Parathyroid adenoma (tissue), 2 donors: ENCODE measurements at regions not wholly inside any gene's neighbourhood (a gene's known extent, or its start where the extent isn't known, plus 50 kb on each side); places are given as distances from the start of the nearest gene placed in this dataset.

Source experiments
- H2AFZ ChIP-seq: fragments of 300-600 bp; sonication (generic); one replicate; pipeline ENCODE4 v1.7.0; 2017; ENCODE audit warnings: antibody characterized with exemption, mild to moderate bottlenecking
- H3K27ac ChIP-seq: fragments of 300-600 bp; sonication (generic); one replicate; pipeline ENCODE4 v1.7.0; 2017
- H3K27me3 ChIP-seq: fragments of 300-600 bp; sonication (generic); one replicate; pipeline ENCODE4 v1.7.0; 2017; ENCODE audit warnings: low read length; ENCODE audit not compliant: control insufficient read depth, insufficient read depth
- H3K36me3 ChIP-seq: fragments of 300-600 bp; sonication (generic); one replicate; pipeline ENCODE4 v1.7.0; 2017; ENCODE audit warnings: low read length; ENCODE audit not compliant: control insufficient read depth, insufficient read depth
- H3K4me1 ChIP-seq: fragments of 300-600 bp; sonication (generic); one replicate; pipeline ENCODE4 v1.7.0; 2017; ENCODE audit warnings: control low read depth
- H3K4me2 ChIP-seq: fragments of 300-600 bp; sonication (generic); one replicate; pipeline ENCODE4 v1.7.0; 2017; ENCODE audit warnings: low read length
- H3K4me3 ChIP-seq: fragments of 300-600 bp; sonication (generic); one replicate; pipeline ENCODE4 v1.7.0; 2017; ENCODE audit warnings: low read depth, low read length
- H3K79me2 ChIP-seq: fragments of 300-600 bp; sonication (generic); one replicate; pipeline ENCODE4 v1.7.0; 2017; ENCODE audit warnings: control low read depth
- H3K9ac ChIP-seq: fragments of 300-600 bp; sonication (generic); one replicate; pipeline ENCODE4 v1.7.0; 2017; ENCODE audit warnings: mild to moderate bottlenecking
- H3K9me3 ChIP-seq: fragments of 300-600 bp; sonication (generic); one replicate; pipeline ENCODE4 v1.7.0; 2017; ENCODE audit warnings: low read length; ENCODE audit not compliant: control insufficient read depth
- TF ChIP-seq, protein P1 (sequence below): fragments of 300-600 bp; sonication (generic); IDR thresholded peaks from one replicate; pipeline ENCODE4 v1.7.0; 2017; ENCODE audit warnings: antibody characterized with exemption, mild to moderate bottlenecking
- donor health status: primary hyperparathyroidism.

DNA sequence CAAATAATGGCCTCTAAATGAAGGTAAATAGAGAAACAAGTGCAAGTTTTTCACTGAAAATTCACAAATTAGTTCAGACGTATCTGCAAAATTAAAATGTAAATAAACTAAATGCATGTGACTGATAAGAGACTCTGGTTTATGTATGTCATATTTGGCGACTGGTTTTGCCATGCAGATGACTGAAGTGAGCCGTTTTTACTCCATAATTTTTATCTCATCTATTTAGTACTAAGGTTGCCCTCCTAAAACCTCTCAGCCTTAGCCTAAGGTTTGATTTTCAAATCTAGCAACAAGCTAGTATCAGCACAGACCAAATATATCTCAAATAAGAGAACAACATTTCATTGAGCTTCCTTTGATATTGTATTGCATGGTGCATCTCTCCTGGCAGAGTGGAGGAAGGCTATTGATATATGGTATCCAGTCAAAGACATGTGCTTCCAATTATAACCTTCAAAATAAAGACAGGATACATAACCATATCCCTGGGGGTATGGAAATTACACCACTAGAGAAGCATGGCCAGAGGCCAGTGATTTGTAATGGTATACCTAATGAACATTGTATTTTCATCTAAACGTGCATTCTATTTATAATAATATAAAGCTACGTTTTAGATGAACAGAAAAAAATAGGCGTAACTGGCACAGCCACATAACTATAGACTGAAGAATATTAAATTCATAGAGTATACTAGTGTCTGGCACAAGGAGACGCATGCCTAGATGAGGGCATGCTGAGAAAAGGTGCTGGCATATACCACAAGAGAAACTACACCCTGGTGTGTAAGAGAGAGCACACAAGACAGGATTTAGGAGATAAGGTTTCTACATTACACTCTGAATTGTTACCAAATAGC, 392.6 kb upstream of the INTU start:
- no peaks in the 10 kb centered on the region for H3K9me3 ChIP-seq
- H3K36me3 ChIP-seq, result no peaks in the 10 kb centered on the region
- TF ChIP-seq, protein P1, sequence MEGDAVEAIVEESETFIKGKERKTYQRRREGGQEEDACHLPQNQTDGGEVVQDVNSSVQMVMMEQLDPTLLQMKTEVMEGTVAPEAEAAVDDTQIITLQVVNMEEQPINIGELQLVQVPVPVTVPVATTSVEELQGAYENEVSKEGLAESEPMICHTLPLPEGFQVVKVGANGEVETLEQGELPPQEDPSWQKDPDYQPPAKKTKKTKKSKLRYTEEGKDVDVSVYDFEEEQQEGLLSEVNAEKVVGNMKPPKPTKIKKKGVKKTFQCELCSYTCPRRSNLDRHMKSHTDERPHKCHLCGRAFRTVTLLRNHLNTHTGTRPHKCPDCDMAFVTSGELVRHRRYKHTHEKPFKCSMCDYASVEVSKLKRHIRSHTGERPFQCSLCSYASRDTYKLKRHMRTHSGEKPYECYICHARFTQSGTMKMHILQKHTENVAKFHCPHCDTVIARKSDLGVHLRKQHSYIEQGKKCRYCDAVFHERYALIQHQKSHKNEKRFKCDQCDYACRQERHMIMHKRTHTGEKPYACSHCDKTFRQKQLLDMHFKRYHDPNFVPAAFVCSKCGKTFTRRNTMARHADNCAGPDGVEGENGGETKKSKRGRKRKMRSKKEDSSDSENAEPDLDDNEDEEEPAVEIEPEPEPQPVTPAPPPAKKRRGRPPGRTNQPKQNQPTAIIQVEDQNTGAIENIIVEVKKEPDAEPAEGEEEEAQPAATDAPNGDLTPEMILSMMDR, result no peak
- H3K4me2 ChIP-seq, result no peak overlapping the region
- no peaks in the 10 kb centered on the region for H3K4me1 ChIP-seq
- H3K79me2 ChIP-seq, result no peaks in the 10 kb centered on the region
- H2AFZ ChIP-seq, result no peak overlapping the region
- no peak overlapping the region for H3K9ac ChIP-seq
- no peaks in the 10 kb centered on the region for H3K27me3 ChIP-seq
- no peak overlapping the region for H3K27ac ChIP-seq
- H3K4me3 ChIP-seq, result no peak overlapping the region

DNA sequence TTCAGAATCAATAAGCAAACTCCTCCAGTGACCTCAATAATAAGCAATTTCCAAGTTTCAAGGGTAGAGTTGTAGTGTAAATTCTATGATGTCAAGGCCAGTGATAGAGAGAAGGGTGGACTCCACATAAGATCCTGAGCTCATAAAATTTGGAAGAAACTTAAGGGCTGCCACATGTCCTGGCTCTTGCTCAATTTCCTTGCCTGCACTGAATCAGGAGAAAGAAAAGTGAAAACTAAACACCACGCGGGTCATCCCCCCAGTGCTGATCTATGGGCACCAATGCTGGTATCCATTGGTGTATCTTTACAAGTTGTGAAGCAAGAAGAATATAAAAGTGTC, 392.0 kb upstream of the INTU start:
- H3K27ac ChIP-seq, result no peak overlapping the region
- H3K9me3 ChIP-seq, result no peaks in the 10 kb centered on the region
- H3K79me2 ChIP-seq, result no peaks in the 10 kb centered on the region
- TF ChIP-seq, protein P1, result no peak
- no peak overlapping the region for H3K9ac ChIP-seq
- H2AFZ ChIP-seq, result no peak overlapping the region
- no peak overlapping the region for H3K4me2 ChIP-seq
- no peak overlapping the region for H3K4me3 ChIP-seq
- no peaks in the 10 kb centered on the region for H3K36me3 ChIP-seq
- no peaks in the 10 kb centered on the region for H3K27me3 ChIP-seq
- H3K4me1 ChIP-seq, result no peaks in the 10 kb centered on the region

GRCh38 chr4:127244515-127244914, 388.2 kb upstream of the INTU start:
- Histone ChIP-seq H3K9me3 (no peaks in the 10 kb centered on the region), H2AFZ (no peak overlapping the region), H3K36me3 (no peaks in the 10 kb centered on the region), H3K9ac (no peak overlapping the region), H3K79me2 (no peaks in the 10 kb centered on the region), H3K4me3 (no peak overlapping the region), H3K27me3 (no peaks in the 10 kb centered on the region), H3K27ac (no peak overlapping the region), H3K4me1 (no peaks in the 10 kb centered on the region), H3K4me2 (no peak overlapping the region)
- TF ChIP-seq, protein P1, result no peak

- no peak overlapping the region for H3K27ac ChIP-seq
- H3K9me3 ChIP-seq, result no peaks in the 10 kb centered on the region
- no peak overlapping the region for H2AFZ ChIP-seq
- H3K36me3 ChIP-seq, result no peaks in the 10 kb centered on the region
- H3K4me1 ChIP-seq, result no peaks in the 10 kb centered on the region
- no peak overlapping the region for H3K4me2 ChIP-seq
- H3K27me3 ChIP-seq, result no peaks in the 10 kb centered on the region
- no peak overlapping the region for H3K4me3 ChIP-seq
- TF ChIP-seq, protein P1, result no peak
- no peak overlapping the region for H3K9ac ChIP-seq
- H3K79me2 ChIP-seq, result no peaks in the 10 kb centered on the region
Measured at GRCh38 chr4:127246963-127247952, 385.5 kb upstream of the INTU start.
